OCI-LY1 (cell line): ENCODE measurements at regions not wholly inside any gene's neighbourhood (a gene's known extent, or its start where the extent isn't known, plus 50 kb on each side); places are given as distances from the start of the nearest gene placed in this dataset.

Source experiments
- H2AFZ ChIP-seq: fragments of 200-600 bp; sonication (generic), shearing (Covaris generic); 2 replicates; pipeline ENCODE4 v1.6.0; 2014; ENCODE audit warnings: antibody characterized with exemption, mild to moderate bottlenecking, low read length
- H3F3A ChIP-seq: fragments of 200-600 bp; sonication (generic), shearing (Covaris generic); 2 replicates; pipeline ENCODE4 v1.6.0; 2014; ENCODE audit warnings: mild to moderate bottlenecking, antibody characterized with exemption, low read length, moderate library complexity; ENCODE audit not compliant: insufficient read depth
- H3K27ac ChIP-seq: fragments of 200-600 bp; sonication (generic); 2 replicates; pipeline ENCODE4 v1.5.1; 2014; ENCODE audit warnings: low read length, mixed run types, mild to moderate bottlenecking, low read depth; ENCODE audit not compliant: poor library complexity, severe bottlenecking
- H3K27me3 ChIP-seq: fragments of 200-600 bp; sonication (generic); 2 replicates; pipeline ENCODE4 v1.6.0; 2014; ENCODE audit warnings: antibody characterized with exemption, mild to moderate bottlenecking, low read length, moderate library complexity; ENCODE audit not compliant: insufficient read depth
- H3K36me3 ChIP-seq: fragments of 200-600 bp; sonication (generic); 2 replicates; pipeline ENCODE4 v1.6.1; 2014; ENCODE audit warnings: mild to moderate bottlenecking, antibody characterized with exemption, low read length, moderate library complexity, mixed read lengths; ENCODE audit not compliant: insufficient read depth
- H3K4me1 ChIP-seq: fragments of 200-600 bp; sonication (generic); 2 replicates; pipeline ENCODE4 v1.5.1; 2014; ENCODE audit warnings: mild to moderate bottlenecking, low read length, moderate library complexity; ENCODE audit not compliant: insufficient read depth, severe bottlenecking
- H3K4me2 ChIP-seq: fragments of 200-600 bp; sonication (generic), shearing (Covaris generic); 2 replicates; pipeline ENCODE4 v1.6.1; 2014; ENCODE audit warnings: low read length
- H3K4me3 ChIP-seq: fragments of 200-600 bp; sonication (generic); 2 replicates; pipeline ENCODE4 v1.5.1; 2014; ENCODE audit warnings: low read length, low read depth, mild to moderate bottlenecking, mixed read lengths; ENCODE audit not compliant: poor library complexity, severe bottlenecking
- H3K79me2 ChIP-seq: fragments of 200-600 bp; shearing (Covaris generic); 2 replicates; pipeline ENCODE4 v1.6.1; 2016; ENCODE audit warnings: mixed run types, low read length, mixed read lengths; ENCODE audit not compliant: insufficient read depth
- H3K9ac ChIP-seq: fragments of 200-600 bp; sonication (generic), shearing (Covaris generic); 2 replicates; pipeline ENCODE4 v1.6.1; 2014; ENCODE audit warnings: mild to moderate bottlenecking, low read length, mixed read lengths
- H3K9me2 ChIP-seq: fragments of 200-600 bp; sonication (generic), shearing (Covaris generic); 2 replicates; pipeline ENCODE4 v1.6.1; 2014; ENCODE audit warnings: low read depth, mild to moderate bottlenecking, low read length, mixed read lengths
- H3K9me3 ChIP-seq: fragments of 200-600 bp; shearing (Covaris generic); 2 replicates; pipeline ENCODE4 v1.6.1; 2014; ENCODE audit warnings: low read length, mixed read lengths
- H4K20me1 ChIP-seq: fragments of 200-600 bp; sonication (generic), shearing (Covaris generic); 2 replicates; pipeline ENCODE4 v1.6.0; 2016; ENCODE audit warnings: mild to moderate bottlenecking, low read length; ENCODE audit not compliant: insufficient read depth
- CTCF ChIP-seq: fragments of 200-600 bp; sonication (generic), shearing (Covaris generic); IDR thresholded peaks from 2 replicates; pipeline ENCODE4 v1.5.1; 2017; ENCODE audit warnings: mild to moderate bottlenecking, antibody characterized with exemption, low read length, moderate library complexity, mixed read lengths
- EZH2 ChIP-seq: fragments of 200-600 bp; sonication (generic), shearing (Covaris generic); IDR thresholded peaks from 2 replicates; pipeline ENCODE4 v1.8.0; 2017; ENCODE audit warnings: borderline replicate concordance, mixed run types, mild to moderate bottlenecking, antibody characterized with exemption, low read length, moderate library complexity, mixed read lengths

GRCh38 chr12:63008372-63008771 is 73.4 kb upstream of the PPM1H start:
- TF ChIP-seq CTCF (no peak), EZH2 (no peak)
- no peaks in the 10 kb centered on the region for H3K9me3 ChIP-seq
- H3F3A ChIP-seq: no peaks in the 10 kb centered on the region
- H3K4me3 ChIP-seq: no peak overlapping the region
- H3K27ac ChIP-seq: no peak overlapping the region
- H3K4me2 ChIP-seq: no peak overlapping the region
- no peaks in the 10 kb centered on the region for H3K79me2 ChIP-seq
- no peak overlapping the region for H3K9ac ChIP-seq
- no peak overlapping the region for H2AFZ ChIP-seq
- no peaks in the 10 kb centered on the region for H4K20me1 ChIP-seq
- H3K4me1 ChIP-seq: no peaks in the 10 kb centered on the region
- no peaks in the 10 kb centered on the region for H3K27me3 ChIP-seq
- H3K9me2 ChIP-seq: no peaks in the 10 kb centered on the region
- H3K36me3 ChIP-seq: no peaks in the 10 kb centered on the region

DNA sequence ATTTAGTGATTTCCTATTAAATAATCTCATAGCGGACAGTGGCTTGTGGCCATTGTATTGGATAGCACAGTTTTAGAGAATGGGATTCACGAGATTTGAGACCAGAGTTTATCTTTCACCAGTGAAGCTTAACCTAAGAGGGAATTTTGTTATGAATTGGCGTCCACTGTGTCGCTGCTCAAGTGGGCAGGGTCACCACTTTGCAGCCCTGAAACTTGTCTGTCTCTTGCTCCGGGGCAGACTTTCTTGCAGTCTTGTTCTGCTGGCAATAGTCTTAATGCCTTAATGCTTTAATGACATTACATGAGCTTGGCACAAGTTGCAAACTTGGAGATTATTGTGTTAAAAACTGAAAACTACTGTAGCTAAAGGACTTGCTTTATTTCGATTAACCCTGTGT is 72.8 kb upstream of the PPM1H start:
- no peak for TF ChIP-seq CTCF
- TF ChIP-seq EZH2: no peak
- Histone ChIP-seq H4K20me1 (no peaks in the 10 kb centered on the region), H3K27ac (no peak overlapping the region), H3K9me3 (no peaks in the 10 kb centered on the region), H2AFZ (no peak overlapping the region), H3K79me2 (no peaks in the 10 kb centered on the region), H3K9ac (no peak overlapping the region), H3K4me3 (no peak overlapping the region), H3K9me2 (no peaks in the 10 kb centered on the region), H3K4me1 (no peaks in the 10 kb centered on the region), H3K27me3 (no peaks in the 10 kb centered on the region), H3K4me2 (no peak overlapping the region), H3F3A (no peaks in the 10 kb centered on the region), H3K36me3 (no peaks in the 10 kb centered on the region)

DNA sequence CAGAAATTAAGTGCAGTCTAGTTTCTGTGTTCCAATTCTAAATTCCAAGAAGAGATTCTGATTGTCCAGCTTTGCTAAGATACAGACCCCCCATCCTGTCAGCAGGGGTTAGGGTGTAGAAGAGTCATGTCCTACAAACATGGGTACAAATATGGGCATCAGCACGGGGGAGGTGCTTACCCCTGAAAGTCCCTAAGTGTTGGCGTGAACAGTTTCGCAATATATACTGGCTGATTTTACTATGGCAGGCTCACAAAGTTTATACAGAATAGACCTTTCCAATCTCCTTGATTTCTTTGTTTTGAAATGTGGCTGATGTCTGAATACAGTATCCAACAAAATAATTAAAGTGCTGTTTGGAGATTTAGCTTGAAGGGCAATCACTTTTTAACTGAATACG is 71.6 kb upstream of the PPM1H start:
- H2AFZ ChIP-seq: no peak overlapping the region
- no peaks in the 10 kb centered on the region for H3K36me3 ChIP-seq
- no peak overlapping the region for H3K27ac ChIP-seq
- no peaks in the 10 kb centered on the region for H3K4me1 ChIP-seq
- no peaks in the 10 kb centered on the region for H3K9me3 ChIP-seq
- no peaks in the 10 kb centered on the region for H4K20me1 ChIP-seq
- H3K4me2 ChIP-seq: no peak overlapping the region
- no peak for TF ChIP-seq CTCF
- no peak for TF ChIP-seq EZH2
- no peaks in the 10 kb centered on the region for H3F3A ChIP-seq
- no peak overlapping the region for H3K4me3 ChIP-seq
- H3K9me2 ChIP-seq: no peaks in the 10 kb centered on the region
- H3K9ac ChIP-seq: no peak overlapping the region
- no peaks in the 10 kb centered on the region for H3K27me3 ChIP-seq
- no peaks in the 10 kb centered on the region for H3K79me2 ChIP-seq
